HEK293T (cell line): ENCODE measurements at regions not wholly inside any gene's neighbourhood (a gene's known extent, or its start where the extent isn't known, plus 50 kb on each side); places are given as distances from the start of the nearest gene placed in this dataset.

Experiments
- CTCF ChIA-PET: fragments of 350-600 bp; formaldehyde crosslinking; extraction: SDS; loops from one replicate; lab custom pipeline; 2021; ENCODE audit warnings: antibody characterized with exemption, inconsistent platforms; lab: Yijun Ruan, JAX
- POLR2A ChIA-PET: fragments of 350-600 bp; formaldehyde crosslinking; extraction: SDS; loops from one replicate; lab custom pipeline; 2020; ENCODE audit warnings: antibody characterized with exemption, inconsistent platforms; lab: Yijun Ruan, JAX
- DNase-seq: peaks from one replicate; pipeline ENCODE4 v3.0.0; 2012; ENCODE audit warnings: mixed read lengths; ENCODE audit errors: extremely low spot score
- ARNT ChIP-seq: fragments of 450-650 bp; IDR thresholded peaks from 2 replicates; pipeline ENCODE4 v1.6.1; 2017; ENCODE audit warnings: mild to moderate bottlenecking
- BHLHE40 ChIP-seq: fragments of 450-650 bp; IDR thresholded peaks from 2 replicates; pipeline ENCODE4 v1.6.1; 2016; ENCODE audit warnings: mild to moderate bottlenecking, moderate library complexity, borderline replicate concordance
- CTBP1 ChIP-seq: fragments of 450-650 bp; IDR thresholded peaks from 2 replicates; pipeline ENCODE4 v1.6.1; 2016; ENCODE audit warnings: borderline replicate concordance
- ELF4 ChIP-seq: fragments of 450-650 bp; IDR thresholded peaks from 2 replicates; pipeline ENCODE4 v1.6.1; 2017; ENCODE audit warnings: antibody characterized with exemption
- FOXA1 ChIP-seq: fragments of 450-650 bp; IDR thresholded peaks from 2 replicates; pipeline ENCODE4 v1.6.1; 2016; ENCODE audit warnings: mild to moderate bottlenecking
- FOXK2 ChIP-seq: fragments of 450-650 bp; IDR thresholded peaks from 2 replicates; pipeline ENCODE4 v1.6.1; 2016; ENCODE audit warnings: mild to moderate bottlenecking
- FOXM1 ChIP-seq: fragments of 450-650 bp; IDR thresholded peaks from 2 replicates; pipeline ENCODE4 v1.6.1; 2017; ENCODE audit warnings: mild to moderate bottlenecking, borderline replicate concordance
- HDGF ChIP-seq: fragments of 450-650 bp; IDR thresholded peaks from 2 replicates; pipeline ENCODE4 v1.6.1; 2017; ENCODE audit warnings: antibody characterized with exemption, borderline replicate concordance
- L3MBTL2 ChIP-seq: fragments of 450-650 bp; conservative IDR thresholded peaks from 2 replicates; pipeline ENCODE4 v1.6.1; 2016; ENCODE audit warnings: mild to moderate bottlenecking
- LEF1 ChIP-seq: fragments of 450-650 bp; IDR thresholded peaks from 2 replicates; pipeline ENCODE4 v1.6.1; 2017; ENCODE audit warnings: mild to moderate bottlenecking, borderline replicate concordance
- NFRKB ChIP-seq: fragments of 450-650 bp; IDR thresholded peaks from 2 replicates; pipeline ENCODE4 v1.6.1; 2016; ENCODE audit warnings: mild to moderate bottlenecking, moderate library complexity
- SP1 ChIP-seq: fragments of 450-650 bp; IDR thresholded peaks from 2 replicates; pipeline ENCODE4 v1.6.1; 2017
- SUZ12 ChIP-seq: fragments of 450-650 bp; IDR thresholded peaks from 2 replicates; pipeline ENCODE4 v1.6.1; 2016; ENCODE audit warnings: mild to moderate bottlenecking
- TARDBP ChIP-seq: fragments of 450-650 bp; IDR thresholded peaks from 2 replicates; pipeline ENCODE4 v1.6.1; 2016
- ZNF384 ChIP-seq: fragments of 450-650 bp; IDR thresholded peaks from 2 replicates; pipeline ENCODE4 v1.6.1; 2016
- TF ChIP-seq, protein P1 (sequence below): fragments of 450-650 bp; IDR thresholded peaks from 2 replicates; pipeline ENCODE4 v1.6.1; 2016

DNA sequence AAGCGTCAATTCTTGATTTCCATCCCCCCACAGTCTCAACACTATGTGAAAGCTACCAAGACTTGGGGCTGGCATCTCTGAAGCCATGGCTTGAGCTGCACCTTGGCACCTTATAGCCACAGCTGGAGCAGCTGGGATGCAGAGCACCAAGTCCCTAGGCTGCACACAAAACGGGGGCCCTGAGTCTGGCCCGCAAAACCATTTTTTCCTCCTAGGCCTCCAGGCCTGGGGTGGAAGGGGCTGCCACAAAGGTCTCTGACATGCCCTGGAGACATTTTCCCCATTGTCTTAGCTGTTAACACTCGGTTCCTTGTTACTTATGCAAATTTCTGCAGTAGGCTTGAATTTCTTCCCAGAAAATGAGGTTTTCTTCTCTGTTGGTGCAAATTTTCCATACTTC, 89.8 kb upstream of the GNAI1 start:
- POLR2A ChIA-PET = no interaction called here
- DNase-seq = no peak
- TF ChIP-seq FOXA1 (no peak), TARDBP (no peak), FOXK2 (no peak), CTBP1 (no peak), SUZ12 (no peak)
- TF ChIP-seq, protein P1, sequence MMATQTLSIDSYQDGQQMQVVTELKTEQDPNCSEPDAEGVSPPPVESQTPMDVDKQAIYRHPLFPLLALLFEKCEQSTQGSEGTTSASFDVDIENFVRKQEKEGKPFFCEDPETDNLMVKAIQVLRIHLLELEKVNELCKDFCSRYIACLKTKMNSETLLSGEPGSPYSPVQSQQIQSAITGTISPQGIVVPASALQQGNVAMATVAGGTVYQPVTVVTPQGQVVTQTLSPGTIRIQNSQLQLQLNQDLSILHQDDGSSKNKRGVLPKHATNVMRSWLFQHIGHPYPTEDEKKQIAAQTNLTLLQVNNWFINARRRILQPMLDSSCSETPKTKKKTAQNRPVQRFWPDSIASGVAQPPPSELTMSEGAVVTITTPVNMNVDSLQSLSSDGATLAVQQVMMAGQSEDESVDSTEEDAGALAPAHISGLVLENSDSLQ = no peak
- CTCF ChIA-PET = no interaction called here

DNA sequence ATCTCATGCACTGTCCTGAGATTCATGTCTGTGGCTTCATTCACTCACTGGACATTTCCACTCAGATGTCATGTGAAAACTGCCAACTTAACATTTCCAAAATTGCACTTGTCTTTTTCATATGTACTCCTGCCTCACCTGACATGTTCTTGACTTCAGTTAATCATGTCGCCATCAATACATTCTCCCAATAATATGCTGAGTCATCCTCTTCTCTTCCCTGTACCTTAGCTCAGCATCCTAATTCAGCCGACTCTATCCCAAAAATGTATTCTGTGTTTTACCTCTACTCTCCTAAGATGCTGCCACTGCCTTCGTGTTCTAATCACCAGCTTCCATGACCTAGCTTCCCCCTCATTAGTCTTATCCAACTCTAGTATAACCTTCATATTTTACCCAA, 93.9 kb upstream of the GNAI1 start:
- CTCF ChIA-PET = no interaction called here
- DNase-seq = no peak
- POLR2A ChIA-PET = no interaction called here
- TF ChIP-seq, protein P1 = no peak
- TF ChIP-seq L3MBTL2 (no peak), HDGF (no peak), FOXA1 (no peak), BHLHE40 (no peak)

DNA sequence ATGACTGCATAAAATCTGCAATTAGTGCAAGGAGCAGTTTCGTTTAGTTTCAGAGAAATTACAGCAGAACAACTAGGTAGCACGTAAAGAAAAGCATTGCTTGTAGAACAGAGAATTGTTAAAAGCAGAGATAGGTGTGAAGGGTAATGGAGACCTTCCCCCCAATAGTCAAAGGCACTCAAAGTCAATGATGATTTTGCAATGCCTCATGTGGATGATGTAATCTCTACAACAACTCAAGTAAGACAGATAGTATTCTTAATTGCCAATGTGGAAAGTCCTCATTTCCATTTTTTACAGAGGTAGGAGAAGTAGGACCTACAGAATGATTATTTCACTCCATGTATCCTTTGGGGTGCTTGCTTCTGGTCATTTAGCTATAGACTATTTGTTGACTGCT, 94.3 kb upstream of the GNAI1 start:
- POLR2A ChIA-PET = no interaction called here
- CTCF ChIA-PET = no interaction called here
- TF ChIP-seq ZNF384 (no peak), L3MBTL2 (no peak), TARDBP (no peak), CTBP1 (no peak), ARNT (no peak), HDGF (no peak), BHLHE40 (no peak), SUZ12 (no peak), LEF1 (no peak), NFRKB (no peak)
- no peak for DNase-seq

DNA sequence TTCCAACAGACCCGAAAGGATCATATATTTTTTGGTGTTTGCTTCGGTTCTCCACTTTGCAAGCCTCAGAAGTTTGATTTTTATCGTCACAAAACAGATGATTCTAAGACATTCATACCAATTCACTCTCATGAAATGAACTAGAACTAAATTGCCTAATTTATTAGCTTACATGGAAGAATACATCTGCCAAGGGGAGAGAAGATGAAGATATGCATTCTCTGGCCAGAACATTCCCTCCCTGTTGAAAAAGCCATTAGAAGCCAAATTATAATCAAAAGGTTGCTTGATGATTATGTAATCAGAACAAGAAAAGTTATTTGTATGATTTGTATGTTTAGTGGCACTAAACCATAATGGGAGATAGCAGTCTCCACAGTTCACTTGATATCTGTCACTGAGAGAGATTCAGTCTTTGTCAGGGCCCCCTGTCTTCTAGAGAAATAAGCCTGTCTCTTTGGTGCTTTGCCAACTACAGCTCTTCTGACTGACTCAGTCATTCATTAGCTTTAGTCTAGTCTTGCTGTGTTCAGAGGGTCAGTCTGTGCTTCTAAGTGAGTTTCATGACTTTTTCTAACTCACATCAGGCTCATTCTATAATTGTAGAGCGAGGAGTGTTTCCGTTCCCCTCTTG, 95.3 kb upstream of the GNAI1 start:
- ChIA-PET POLR2A (no interaction called here), CTCF (no interaction called here)
- TF ChIP-seq CTBP1 (no peak), FOXM1 (no peak), HDGF (no peak), L3MBTL2 (no peak), TARDBP (no peak), ELF4 (no peak), SUZ12 (no peak), FOXK2 (no peak), NFRKB (no peak), FOXA1 (no peak), ARNT (no peak)
- TF ChIP-seq, protein P1 = no peak
- no peak for DNase-seq

DNA sequence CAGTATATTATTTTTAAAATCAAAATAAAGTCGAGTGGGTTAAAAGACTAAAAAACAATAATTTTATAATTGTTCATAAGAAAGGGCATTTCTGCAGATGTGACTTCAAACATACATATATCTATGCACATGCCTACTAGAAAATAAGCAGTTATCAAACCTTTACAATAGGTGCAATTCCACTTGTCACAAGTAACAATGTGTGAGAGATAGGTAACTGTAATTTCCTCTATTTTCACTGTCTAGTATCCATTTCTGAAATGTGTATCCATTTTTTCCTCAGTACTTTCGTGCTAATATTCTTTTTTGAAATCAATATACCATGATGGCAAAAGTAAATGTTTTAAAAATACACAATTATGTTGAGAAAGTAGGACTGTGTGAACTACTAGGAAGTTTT, 96.9 kb upstream of the GNAI1 start:
- TF ChIP-seq SP1 (no peak), HDGF (no peak), ZNF384 (no peak), NFRKB (no peak), FOXK2 (no peak), FOXM1 (no peak), TARDBP (no peak)
- ChIA-PET CTCF (no interaction called here), POLR2A (no interaction called here)
- no peak for DNase-seq

DNA sequence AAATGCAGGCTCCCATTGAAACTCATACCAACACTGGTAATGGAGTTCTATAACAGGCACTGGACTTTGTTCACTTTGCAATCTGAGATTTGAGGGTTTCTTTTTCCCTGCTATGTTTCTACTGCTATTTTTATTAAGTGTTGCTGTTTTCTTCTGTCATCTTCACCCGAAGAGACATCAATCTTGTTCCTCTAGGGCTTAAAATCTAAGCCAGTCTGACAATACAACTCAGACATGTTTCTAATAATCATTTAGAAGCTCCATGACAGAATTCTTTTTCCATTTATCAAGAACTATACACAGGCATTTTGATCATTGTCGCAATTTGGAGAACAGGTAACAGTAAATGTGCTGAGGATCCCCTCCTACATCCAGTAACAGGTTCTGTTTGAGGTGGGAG, 98.5 kb upstream of the GNAI1 start:
- POLR2A ChIA-PET = no interaction called here
- TF ChIP-seq FOXK2 = no peak
- TF ChIP-seq SUZ12 = no peak
- no peak for TF ChIP-seq NFRKB
- TF ChIP-seq ARNT = no peak
- TF ChIP-seq BHLHE40 = no peak
- no peak for TF ChIP-seq HDGF
- no peak for TF ChIP-seq FOXM1
- no peak for TF ChIP-seq SP1
- no peak for TF ChIP-seq TARDBP
- no peak for TF ChIP-seq FOXA1
- TF ChIP-seq, protein P1 = no peak
- TF ChIP-seq ZNF384 = no peak
- no peak for TF ChIP-seq ELF4
- no peak for TF ChIP-seq L3MBTL2
- TF ChIP-seq CTBP1 = no peak
- TF ChIP-seq LEF1 = no peak
- no peak for DNase-seq
- CTCF ChIA-PET = no interaction called here
